ENCODE measurements at regions not wholly inside any gene's neighbourhood (a gene's known extent, or its start where the extent isn't known, plus 50 kb on each side); places are given as distances from the start of the nearest gene placed in this dataset.

DNA sequence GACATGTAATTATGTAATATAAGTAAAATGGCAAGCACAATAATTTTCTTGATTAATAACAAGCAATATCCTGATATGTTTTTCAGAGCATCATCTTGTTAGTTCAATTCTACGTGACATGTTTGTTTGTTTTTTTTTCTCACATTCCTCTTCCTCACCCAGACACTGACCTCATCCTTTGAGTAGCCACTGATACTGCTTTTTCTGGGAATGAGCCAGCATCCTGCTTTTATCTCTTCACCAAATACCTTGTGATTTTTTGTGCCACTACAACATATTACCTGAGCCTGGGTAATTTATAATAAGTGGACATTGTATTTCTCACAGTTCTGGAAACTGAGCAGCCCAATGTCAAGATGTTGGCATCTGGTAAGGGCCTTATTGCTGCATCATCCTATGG lies 484.0 kb downstream of the NAF1 start:
- TF ChIP-seq, protein P1, sequence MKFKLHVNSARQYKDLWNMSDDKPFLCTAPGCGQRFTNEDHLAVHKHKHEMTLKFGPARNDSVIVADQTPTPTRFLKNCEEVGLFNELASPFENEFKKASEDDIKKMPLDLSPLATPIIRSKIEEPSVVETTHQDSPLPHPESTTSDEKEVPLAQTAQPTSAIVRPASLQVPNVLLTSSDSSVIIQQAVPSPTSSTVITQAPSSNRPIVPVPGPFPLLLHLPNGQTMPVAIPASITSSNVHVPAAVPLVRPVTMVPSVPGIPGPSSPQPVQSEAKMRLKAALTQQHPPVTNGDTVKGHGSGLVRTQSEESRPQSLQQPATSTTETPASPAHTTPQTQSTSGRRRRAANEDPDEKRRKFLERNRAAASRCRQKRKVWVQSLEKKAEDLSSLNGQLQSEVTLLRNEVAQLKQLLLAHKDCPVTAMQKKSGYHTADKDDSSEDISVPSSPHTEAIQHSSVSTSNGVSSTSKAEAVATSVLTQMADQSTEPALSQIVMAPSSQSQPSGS (IDR thresholded peaks at IDR 0.05; ENCODE audit: low read length), result no peak
- TF ChIP-seq, protein P2, sequence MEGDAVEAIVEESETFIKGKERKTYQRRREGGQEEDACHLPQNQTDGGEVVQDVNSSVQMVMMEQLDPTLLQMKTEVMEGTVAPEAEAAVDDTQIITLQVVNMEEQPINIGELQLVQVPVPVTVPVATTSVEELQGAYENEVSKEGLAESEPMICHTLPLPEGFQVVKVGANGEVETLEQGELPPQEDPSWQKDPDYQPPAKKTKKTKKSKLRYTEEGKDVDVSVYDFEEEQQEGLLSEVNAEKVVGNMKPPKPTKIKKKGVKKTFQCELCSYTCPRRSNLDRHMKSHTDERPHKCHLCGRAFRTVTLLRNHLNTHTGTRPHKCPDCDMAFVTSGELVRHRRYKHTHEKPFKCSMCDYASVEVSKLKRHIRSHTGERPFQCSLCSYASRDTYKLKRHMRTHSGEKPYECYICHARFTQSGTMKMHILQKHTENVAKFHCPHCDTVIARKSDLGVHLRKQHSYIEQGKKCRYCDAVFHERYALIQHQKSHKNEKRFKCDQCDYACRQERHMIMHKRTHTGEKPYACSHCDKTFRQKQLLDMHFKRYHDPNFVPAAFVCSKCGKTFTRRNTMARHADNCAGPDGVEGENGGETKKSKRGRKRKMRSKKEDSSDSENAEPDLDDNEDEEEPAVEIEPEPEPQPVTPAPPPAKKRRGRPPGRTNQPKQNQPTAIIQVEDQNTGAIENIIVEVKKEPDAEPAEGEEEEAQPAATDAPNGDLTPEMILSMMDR (IDR thresholded peaks at IDR 0.05; ENCODE audit: control extremely low read depth in 1 of 3, insufficient read depth in 1 of 3, low read depth in 1 of 3, low read length in 3 of 3), result no peak
- TF ChIP-seq, protein P3, sequence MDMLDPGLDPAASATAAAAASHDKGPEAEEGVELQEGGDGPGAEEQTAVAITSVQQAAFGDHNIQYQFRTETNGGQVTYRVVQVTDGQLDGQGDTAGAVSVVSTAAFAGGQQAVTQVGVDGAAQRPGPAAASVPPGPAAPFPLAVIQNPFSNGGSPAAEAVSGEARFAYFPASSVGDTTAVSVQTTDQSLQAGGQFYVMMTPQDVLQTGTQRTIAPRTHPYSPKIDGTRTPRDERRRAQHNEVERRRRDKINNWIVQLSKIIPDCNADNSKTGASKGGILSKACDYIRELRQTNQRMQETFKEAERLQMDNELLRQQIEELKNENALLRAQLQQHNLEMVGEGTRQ (IDR thresholded peaks at IDR 0.05; ENCODE audit: low read length), result no peak
- TF ChIP-seq EP300 (IDR thresholded peaks at IDR 0.05; ENCODE audit: borderline replicate concordance in 1 of 2, low read depth in 2 of 2, low read length in 2 of 2), result no peak
- TF ChIP-seq NANOG (IDR thresholded peaks at IDR 0.05; ENCODE audit: insufficient read depth, low read depth, low read length, poor library complexity, severe bottlenecking), result no peak
- TF ChIP-seq PHF8 (conservative IDR thresholded peaks at IDR 0.05; ENCODE audit: low read depth, low read length), result no peak
- no peak for TF ChIP-seq GTF2F1 (IDR thresholded peaks at IDR 0.05; ENCODE audit: borderline replicate concordance, low read depth, low read length)
- TF ChIP-seq, protein P4, sequence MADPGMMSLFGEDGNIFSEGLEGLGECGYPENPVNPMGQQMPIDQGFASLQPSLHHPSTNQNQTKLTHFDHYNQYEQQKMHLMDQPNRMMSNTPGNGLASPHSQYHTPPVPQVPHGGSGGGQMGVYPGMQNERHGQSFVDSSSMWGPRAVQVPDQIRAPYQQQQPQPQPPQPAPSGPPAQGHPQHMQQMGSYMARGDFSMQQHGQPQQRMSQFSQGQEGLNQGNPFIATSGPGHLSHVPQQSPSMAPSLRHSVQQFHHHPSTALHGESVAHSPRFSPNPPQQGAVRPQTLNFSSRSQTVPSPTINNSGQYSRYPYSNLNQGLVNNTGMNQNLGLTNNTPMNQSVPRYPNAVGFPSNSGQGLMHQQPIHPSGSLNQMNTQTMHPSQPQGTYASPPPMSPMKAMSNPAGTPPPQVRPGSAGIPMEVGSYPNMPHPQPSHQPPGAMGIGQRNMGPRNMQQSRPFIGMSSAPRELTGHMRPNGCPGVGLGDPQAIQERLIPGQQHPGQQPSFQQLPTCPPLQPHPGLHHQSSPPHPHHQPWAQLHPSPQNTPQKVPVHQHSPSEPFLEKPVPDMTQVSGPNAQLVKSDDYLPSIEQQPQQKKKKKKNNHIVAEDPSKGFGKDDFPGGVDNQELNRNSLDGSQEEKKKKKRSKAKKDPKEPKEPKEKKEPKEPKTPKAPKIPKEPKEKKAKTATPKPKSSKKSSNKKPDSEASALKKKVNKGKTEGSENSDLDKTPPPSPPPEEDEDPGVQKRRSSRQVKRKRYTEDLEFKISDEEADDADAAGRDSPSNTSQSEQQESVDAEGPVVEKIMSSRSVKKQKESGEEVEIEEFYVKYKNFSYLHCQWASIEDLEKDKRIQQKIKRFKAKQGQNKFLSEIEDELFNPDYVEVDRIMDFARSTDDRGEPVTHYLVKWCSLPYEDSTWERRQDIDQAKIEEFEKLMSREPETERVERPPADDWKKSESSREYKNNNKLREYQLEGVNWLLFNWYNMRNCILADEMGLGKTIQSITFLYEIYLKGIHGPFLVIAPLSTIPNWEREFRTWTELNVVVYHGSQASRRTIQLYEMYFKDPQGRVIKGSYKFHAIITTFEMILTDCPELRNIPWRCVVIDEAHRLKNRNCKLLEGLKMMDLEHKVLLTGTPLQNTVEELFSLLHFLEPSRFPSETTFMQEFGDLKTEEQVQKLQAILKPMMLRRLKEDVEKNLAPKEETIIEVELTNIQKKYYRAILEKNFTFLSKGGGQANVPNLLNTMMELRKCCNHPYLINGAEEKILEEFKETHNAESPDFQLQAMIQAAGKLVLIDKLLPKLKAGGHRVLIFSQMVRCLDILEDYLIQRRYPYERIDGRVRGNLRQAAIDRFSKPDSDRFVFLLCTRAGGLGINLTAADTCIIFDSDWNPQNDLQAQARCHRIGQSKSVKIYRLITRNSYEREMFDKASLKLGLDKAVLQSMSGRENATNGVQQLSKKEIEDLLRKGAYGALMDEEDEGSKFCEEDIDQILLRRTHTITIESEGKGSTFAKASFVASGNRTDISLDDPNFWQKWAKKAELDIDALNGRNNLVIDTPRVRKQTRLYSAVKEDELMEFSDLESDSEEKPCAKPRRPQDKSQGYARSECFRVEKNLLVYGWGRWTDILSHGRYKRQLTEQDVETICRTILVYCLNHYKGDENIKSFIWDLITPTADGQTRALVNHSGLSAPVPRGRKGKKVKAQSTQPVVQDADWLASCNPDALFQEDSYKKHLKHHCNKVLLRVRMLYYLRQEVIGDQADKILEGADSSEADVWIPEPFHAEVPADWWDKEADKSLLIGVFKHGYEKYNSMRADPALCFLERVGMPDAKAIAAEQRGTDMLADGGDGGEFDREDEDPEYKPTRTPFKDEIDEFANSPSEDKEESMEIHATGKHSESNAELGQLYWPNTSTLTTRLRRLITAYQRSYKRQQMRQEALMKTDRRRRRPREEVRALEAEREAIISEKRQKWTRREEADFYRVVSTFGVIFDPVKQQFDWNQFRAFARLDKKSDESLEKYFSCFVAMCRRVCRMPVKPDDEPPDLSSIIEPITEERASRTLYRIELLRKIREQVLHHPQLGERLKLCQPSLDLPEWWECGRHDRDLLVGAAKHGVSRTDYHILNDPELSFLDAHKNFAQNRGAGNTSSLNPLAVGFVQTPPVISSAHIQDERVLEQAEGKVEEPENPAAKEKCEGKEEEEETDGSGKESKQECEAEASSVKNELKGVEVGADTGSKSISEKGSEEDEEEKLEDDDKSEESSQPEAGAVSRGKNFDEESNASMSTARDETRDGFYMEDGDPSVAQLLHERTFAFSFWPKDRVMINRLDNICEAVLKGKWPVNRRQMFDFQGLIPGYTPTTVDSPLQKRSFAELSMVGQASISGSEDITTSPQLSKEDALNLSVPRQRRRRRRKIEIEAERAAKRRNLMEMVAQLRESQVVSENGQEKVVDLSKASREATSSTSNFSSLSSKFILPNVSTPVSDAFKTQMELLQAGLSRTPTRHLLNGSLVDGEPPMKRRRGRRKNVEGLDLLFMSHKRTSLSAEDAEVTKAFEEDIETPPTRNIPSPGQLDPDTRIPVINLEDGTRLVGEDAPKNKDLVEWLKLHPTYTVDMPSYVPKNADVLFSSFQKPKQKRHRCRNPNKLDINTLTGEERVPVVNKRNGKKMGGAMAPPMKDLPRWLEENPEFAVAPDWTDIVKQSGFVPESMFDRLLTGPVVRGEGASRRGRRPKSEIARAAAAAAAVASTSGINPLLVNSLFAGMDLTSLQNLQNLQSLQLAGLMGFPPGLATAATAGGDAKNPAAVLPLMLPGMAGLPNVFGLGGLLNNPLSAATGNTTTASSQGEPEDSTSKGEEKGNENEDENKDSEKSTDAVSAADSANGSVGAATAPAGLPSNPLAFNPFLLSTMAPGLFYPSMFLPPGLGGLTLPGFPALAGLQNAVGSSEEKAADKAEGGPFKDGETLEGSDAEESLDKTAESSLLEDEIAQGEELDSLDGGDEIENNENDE (IDR thresholded peaks at IDR 0.05; ENCODE audit: insufficient replicate concordance, low read length), result no peak

Measured in H1 (cell line).